ENCODE measurements at regions not wholly inside any gene's neighbourhood (a gene's known extent, or its start where the extent isn't known, plus 50 kb on each side); places are given as distances from the start of the nearest gene placed in this dataset.

GRCh38 chr5:34516686-34517085 is 139.4 kb upstream of the RAI14 start:
- no peak for TF ChIP-seq CTCF (IDR thresholded peaks at IDR 0.05)
- no peak for TF ChIP-seq POLR2A (IDR thresholded peaks at IDR 0.05)

Measured in right lobe of liver (tissue), 4 donors.